Activated CD4-positive, alpha-beta T cell treated with anti-CD3 and anti-CD28 coated beads, Interleukin-2, amount 50 U/mL, for 4 hours (primary cell): ENCODE measurements at regions not wholly inside any gene's neighbourhood (a gene's known extent, or its start where the extent isn't known, plus 50 kb on each side); places are given as distances from the start of the nearest gene placed in this dataset.

Experiments used
- DNase-seq, 2 experiments: peaks; one replicate each; pipeline ENCODE4 v3.0.0-alpha.2; 2020

DNA sequence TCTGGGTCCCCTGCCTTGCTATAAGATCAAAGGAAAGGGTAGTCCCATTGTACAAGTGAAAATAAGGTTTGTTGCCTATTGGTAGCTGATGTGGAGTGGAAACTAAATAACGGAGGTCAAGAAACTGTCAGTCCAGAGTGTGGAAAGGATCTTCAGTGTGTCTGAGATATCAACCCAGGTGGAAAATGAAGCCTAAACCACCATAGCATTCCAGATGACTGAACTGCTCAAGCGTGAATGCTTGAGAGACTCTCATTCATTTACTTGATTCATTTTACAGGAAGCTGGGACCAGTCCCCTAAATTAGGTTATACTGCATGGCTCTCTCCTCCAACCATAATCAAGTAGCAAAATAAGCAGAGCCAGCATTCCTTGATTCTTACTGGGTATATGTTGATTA is 116.0 kb upstream of the SLC28A3 start:
- DNase-seq: no peak

DNA sequence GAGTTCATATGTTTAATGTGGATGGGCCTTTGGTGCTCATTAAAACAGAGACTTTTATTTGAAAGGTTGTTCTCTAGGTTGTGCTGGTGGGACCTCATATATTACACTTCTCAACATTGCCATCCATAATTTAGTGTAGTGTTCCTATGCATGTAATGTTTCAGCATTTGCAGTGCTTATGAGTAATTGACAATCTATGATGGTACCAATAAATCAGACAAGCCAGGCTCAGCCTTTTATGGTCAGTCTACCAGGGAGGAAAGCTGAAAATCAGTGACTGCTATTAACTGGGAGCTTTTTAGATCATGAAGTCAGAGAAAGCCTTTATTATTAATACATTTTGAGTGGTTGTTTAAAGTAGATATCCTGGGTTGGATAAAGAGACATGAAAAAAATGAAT is 120.1 kb upstream of the SLC28A3 start:
- no peak for DNase-seq

DNA sequence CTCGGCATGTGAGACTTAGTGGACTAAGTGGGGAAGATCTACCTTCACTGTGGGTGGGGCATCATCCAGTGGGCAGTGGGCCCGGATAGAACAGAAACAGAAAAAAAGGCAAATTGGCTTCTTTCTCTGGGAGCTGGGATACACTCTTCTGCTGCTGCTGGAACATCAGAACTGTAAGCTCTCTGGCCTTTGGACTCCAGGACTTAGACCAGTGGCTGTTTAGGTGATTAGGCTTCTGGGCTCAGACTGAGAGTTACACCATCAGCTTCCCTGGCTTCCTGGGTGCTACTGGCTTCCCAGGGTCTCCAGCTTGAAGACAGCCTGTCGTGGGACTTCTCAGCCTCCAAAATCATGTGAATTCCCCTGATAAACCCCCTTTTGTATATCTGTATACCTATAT is 122.7 kb upstream of the SLC28A3 start:
- DNase-seq: no peak

DNA sequence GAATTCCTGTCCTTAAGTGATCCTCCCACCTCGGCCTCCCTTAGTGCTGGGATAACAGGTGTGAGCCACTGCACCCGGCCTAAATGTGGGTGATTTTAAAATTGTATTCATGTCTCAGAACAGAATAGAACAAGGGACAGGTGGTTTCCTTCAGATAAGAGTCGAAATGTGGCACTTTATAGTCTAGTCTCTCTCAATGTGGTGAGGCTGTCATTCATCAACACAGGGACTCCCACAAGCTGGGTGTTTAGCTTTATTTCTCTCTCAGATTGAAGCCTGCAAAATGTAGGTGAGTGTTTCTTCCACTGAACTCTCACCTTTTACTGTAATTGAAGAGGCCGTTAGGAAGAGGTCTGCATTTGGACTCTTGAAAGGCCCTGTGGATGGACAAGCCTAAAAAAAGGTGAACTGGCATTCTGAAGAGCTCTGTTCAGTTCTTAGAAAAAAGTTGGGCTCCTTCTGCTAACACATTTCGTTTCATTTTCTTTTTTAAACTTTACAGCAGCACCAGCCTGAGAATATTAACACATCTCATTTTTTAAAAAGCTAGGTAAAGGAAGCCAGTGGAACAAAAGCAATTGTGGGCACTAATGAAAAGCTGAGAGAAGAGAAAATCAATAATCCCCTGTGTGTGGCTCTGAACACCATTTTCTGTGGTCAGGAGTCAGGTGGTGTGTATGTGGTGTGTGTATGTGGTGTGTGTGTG is 126.2 kb upstream of the SLC28A3 start:
- no peak for DNase-seq

DNA sequence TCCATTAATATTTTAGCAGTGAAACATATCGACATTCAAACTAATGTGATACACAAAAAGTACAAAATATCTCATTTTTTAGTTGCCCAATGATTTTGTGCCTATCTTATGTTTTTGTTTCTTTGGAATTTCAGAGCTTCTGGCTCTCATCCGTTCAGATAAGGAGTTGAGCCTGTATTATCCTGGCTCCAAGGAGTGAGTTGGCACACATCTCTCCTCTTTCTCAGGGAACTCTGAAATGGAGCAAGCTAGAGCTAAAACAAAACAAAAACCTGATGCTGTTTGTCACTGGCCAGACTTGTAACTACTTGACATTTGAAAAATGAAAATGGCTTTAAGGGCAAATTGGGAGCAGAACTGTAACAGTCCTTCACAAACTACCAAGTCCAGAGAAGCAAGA is 131.3 kb upstream of the SLC28A3 start:
- no peak for DNase-seq

DNA sequence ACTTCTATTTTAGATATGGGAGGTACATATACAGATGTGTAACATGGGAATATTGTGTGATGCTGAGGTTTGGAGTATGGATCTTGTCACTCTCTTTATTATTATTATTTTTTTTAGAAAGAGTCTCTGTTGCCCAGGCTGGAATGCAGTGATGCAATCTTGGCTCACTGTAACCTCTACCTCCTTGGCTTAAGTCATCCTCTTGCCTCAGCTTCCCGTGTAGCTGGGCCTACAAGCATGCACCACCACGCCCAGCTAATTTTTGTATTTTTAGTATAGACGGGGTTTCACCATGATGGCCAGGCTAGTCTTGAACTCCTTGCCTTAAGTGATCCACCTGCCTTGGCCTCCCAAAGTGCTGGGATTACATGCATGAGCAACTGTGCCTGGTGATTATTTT is 138.4 kb upstream of the SLC28A3 start:
- no peak for DNase-seq

DNA sequence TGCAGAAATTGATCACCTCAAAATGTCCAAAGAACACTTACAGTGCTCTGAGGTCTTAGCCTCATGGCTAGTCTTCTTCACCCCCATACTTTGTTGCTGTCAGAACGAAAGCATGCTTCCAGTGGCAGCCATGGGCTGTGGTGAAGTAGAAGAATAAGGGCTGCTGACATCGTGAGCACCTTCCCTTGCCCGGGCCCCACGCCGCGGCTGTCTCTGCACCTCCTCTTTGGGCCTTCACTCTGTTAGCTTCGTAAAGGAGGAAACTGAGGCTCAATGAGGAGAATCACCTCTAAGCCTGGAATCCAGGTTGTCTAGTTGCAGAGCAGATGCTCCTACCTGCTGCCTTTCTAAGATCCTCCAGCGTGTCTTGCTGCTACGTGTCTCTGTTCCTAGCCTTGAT is 139.5 kb upstream of the SLC28A3 start:
- DNase-seq: no peak

DNA sequence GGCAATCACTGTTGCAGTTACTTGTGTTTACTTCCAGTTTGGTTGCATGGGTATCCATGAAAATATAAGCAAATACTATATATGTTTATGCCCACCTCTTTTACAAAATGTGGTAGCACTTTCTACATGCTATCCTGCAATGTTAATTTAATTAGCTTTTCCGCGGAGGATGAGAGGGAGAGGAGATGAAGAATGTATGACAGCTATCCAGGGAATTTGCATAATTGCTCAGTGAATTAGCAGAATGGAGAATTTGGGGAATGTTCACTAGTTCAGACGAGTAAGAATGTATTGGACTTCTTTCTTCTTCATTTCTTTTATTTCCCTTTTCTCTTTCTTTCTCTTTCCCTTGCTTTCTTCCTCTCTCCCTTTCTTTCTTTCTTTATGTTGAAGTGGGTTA is 140.7 kb upstream of the SLC28A3 start:
- DNase-seq: no peak

DNA sequence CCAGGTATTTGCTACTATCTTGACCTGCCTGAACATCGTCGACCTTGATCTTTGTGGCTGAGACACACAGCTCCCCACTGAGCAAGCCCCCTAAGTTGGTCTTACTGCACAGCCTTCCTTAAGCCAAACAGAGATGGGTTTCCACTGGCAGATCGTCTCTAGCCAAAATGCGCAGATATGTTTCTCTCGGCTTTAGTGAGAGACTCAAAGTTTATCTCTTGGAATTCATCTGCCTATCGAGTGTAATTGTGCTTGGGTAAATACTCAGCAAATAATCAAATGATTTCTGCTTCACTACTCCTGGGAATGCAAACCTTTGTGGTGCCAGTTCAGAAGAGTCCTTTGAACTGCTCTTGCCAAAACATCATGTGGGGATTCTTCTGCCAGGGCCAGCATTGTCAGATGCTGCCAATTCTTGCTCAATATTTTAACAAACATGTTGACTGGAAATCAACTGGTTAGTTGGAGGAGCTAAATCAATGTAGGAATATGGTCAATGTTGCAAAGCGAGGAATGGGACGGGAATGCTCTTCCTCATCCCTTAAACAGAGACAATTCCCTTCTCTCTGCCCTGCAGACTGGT is 141.2 kb upstream of the SLC28A3 start:
- DNase-seq: no peak

DNA sequence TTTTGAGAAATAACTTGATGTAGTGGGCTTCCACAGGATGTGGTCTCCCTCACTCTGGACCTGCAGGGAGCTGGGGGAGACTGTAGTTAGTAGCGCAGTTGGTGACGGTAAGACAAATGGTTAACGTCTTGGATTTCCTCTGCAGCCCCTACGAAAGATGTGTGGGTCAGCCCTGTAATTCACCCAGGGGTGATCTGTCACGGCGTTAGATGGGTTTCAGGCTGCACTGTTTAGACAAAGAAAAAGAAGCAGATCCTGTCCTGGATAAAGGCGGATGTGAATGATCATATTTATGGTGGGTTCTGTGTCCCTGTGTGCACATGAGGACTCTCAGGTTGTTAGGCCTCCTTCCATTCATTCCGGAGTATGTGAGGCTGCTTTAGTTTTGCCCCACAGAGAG is 142.0 kb upstream of the SLC28A3 start:
- no peak for DNase-seq

DNA sequence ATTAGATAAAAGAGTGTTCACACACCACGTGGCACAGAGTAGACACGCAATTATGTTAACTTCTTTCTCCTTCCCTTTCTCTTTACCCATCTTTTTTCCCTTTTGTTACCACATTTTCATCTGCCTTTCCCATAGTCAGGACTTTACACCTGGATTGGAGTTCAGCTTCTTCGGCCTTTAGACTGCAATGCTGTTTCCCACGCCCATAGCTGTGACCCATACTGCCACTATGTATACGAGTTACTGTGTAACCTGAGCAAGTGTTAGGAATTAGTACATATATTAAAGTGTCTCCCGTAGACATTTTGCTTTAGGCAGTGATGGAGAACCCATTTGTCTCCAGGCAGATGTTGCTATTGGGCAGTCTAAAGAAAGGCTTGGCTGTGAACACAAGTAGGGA is 143.6 kb upstream of the SLC28A3 start:
- no peak for DNase-seq

DNA sequence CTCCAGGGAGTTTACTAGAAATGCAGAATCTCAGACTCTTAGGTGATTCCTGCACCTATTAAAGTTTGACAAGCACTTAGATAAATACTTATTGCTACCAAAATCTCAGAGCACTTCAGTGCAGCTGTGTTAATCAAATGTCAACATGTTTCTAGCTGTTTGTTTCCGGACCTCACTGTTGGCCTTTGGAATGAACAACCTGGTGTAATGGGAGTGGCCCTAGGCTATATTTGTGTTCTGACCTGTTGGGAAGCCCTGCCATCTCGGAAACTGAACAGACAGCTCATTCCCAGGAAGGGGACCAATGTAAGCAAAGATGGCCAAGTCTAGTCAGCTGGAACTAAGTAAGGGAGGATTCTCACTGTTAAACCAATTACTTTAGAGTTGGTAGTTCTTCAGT is 145.0 kb upstream of the SLC28A3 start:
- no peak for DNase-seq

DNA sequence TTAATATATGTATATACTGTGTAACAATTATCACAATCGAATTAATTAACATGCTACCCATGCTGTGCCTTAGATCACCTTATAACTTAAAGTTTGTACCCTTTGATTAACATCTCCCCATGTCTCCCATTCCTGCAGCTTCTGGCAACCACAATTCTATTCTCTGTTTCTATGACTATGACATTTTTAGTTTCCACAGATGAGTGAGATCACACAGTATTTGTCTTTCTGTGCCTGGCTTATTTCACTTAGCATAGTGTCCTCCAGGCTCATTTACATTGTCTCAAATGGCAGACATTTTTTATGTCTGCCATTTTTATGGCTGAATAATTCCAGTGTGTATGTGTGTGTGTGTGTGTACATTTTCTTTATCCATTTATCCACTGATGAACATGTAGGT is 146.1 kb upstream of the SLC28A3 start:
- no peak for DNase-seq

DNA sequence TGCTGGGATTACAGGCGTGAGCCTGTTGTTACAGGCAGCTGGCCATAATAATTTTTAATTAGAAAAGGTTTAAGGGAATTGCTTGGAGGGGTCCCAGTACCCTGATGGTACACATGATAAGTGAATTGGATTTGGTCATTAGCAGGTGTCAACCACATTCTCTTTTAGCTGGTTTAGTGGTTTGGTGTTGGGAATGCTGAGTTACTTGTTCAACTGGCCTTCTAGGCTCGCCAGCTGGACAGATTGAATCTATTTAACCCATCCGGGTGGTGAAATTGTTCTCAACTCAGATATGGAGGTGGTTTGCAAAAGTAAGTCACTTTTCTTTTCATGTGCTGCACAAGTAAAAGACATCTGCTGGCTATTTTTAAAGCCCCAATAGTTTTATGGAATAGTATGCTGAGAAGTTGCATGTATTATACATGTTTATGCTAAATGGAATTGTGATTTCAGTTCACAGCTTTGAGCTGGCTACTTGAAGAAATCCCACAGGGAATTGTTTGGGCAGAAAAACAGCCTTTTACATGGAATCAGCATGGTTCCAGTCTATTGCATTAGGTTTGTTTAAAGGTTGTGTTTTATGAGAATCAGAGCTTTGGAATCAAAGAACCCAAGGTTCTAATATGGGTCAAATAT is 149.8 kb upstream of the SLC28A3 start:
- no peak for DNase-seq

DNA sequence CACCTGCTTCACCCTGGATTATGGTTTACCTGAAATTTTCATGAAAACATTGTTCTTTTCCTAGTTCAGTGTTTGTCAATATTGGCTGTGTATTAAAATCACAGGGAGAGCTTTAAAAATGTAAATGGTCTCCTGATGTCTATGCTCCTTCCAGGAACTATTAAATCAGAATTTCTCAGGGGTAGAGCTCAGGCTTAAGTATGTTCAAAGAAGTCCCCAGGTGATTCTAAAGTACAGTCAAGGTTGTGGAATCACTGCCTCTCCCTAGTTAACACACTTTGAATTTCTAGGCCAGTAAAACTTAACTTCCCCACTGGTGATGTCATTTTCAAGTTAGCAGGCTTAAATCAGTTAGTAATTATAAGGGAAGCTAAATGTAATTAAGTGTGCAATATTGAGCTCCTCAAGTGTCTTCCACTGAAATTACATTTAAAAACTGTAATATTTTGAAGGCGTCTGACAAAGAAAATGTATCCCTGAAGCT is 150.3 kb upstream of the SLC28A3 start:
- DNase-seq: no peak

DNA sequence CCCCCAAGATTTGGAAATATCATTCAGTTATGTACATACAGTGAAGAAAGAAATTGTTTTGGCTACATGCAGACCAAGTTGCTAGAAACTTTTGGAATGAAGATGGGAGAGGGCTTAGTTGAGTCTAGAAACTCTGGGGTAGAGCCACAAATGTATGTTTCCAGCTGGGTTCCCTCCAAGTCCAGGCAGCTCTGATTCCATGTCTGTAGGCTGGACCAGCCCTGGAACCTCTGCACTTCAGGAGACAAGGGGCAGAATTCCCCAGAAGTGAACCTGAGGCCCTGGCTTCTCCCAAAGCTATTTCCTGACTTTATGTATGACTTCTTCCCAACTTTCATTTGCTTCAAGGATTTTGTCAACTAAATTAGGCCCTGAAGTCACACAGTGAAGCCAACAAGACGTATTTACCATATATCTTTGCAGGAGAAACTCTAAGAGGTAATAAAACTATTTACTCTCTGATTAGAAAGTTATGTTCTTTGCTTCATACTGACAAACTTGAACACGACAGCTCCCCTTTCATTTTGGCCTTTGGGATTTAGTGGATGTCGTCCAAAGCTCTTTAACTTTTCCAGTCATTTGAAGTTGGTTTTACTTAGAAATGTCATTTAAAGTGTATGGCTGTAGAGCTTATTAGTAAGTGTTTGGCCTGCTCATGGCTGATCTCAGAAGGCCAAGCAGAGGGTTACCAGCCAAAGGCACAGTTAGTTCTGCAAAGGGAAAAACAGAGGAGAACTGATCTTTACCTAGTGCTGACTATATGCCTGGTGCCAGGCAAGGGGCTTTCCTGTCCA is 152.0 kb upstream of the SLC28A3 start:
- no peak for DNase-seq

DNA sequence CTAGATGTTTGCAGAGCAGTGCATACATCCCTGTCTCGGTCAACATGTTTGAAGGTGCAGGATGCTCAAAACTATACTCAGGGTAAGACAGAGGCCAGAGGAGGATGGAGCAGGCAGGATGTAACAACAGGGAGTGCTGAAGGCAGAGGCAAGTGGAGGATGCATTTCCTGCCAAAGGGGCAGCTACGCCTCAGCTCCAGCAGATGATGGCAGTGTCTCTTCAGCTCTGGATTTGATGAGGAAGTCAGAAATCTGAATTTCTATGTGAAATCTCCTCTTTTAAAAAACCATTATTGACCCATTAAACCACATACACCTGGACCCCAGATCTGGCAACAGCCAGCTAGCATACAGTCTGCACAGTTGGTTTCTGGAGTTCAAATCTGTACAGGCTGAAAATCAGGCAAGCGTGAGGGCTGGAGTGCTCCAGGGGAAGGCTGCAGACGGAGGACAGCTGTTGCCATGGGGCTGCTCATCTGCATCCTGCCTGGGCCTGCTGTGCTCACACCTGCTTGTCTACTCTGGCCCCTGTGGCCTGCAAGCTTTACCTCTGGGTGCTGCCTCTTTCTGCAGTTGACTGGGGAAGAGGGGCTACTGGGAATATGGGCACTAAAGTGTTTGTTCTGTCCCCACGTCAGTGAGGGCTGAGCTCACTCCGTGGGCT is 152.9 kb upstream of the SLC28A3 start:
- DNase-seq: no peak

DNA sequence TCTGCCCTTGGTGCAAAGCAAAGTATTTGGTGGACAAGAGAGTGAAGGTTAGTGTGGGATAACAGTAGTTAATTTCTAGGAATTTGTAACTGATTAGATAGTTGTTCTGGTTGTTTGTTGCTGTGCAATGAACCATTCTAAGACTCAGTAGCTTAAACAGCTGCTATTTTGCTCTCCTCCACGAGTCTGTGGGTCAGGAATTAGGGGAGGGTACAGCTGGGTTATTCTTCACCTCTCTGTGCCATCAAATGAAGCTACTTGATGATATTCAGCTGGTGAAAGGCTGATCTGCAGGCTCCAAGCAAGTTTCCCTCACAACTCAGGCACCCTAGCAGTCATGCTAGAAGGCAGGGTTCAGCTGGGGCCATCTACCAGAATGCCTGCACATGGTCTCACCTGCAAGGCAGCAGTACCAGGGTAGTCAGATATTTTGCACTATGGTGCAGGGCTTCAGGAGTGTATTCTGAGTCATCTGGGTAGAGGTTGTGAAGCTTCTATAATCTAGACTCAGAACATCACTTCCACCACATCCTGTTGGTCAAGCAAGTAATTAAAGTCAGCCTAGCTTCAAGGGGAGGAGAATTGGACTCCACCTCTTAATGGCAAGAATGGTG is 159.5 kb upstream of the SLC28A3 start:
- no peak for DNase-seq

DNA sequence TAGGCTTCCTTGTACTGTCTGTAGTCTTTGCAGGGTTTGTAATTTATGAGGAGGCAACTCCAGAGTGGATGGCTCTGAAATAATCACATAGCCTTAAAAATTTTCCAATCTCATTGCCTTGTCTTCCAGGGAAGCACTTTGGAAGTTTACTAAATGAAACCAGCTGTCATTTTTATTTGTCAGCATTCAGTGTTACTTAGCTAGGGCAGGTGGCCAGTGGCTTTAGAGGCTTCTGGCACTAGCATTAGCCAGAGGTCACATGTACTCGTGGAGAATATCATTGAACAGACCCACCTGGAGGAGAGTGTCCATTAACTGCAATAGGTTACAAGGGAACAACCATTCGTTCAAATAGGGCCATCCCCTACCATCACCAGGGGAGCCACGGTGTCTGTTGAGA is 160.3 kb upstream of the SLC28A3 start:
- DNase-seq: no peak

DNA sequence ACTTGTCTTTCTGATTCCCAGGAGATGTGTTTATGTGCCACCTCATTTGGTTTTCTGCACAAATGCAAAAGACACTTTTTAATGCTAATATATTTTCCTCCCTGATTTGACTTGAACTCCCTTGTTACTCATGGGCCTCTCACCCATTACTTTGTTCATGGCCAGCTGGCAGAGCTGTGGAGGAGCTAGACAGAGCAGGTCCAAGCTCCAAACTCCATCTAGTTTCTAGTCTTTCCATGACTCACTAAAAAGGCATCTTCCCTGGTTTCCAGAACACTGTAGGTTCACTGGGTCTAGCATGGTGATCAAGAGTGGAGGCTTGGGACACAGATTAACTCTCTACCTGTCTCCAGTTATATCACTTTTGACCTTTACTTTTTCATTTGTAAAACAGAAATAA is 161.0 kb upstream of the SLC28A3 start:
- DNase-seq: no peak

DNA sequence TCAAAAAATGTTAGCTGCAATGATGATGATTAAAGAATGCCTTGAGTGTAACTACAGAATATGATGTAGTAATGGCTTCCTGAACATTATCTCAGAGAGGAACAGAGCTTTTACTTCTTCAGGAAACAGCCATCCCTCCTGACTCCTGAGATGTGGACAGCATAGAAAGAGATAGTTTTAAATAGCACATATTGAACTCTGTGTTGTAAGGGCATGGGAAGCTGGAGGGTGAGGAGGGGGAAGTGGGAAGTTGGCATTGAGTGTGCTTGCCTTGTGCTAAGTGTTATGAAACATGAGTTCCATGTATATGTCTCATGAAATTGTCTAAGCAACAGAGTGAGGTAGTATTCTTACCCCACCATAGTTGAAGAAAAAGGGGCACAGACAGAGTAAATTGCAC is 161.5 kb upstream of the SLC28A3 start:
- no peak for DNase-seq

DNA sequence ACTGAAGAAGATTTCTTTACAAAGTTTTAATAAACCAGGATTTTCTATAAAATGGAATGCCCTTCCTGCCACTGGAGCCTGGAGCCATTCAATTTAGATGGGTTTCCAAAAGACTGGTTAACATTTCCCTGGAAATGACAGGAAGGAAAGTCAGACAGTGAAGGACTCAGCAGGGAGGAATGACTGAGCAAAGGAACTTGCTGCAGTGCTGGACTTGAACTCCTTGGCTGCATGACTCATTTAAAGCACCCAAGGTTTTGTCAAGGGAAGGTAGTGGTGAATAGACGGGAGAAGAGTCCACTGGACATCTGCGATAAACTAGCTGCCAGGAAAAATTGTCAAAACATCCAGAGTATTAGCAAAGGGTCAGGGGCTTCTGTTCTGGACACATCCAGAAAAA is 163.8 kb upstream of the SLC28A3 start:
- no peak for DNase-seq

DNA sequence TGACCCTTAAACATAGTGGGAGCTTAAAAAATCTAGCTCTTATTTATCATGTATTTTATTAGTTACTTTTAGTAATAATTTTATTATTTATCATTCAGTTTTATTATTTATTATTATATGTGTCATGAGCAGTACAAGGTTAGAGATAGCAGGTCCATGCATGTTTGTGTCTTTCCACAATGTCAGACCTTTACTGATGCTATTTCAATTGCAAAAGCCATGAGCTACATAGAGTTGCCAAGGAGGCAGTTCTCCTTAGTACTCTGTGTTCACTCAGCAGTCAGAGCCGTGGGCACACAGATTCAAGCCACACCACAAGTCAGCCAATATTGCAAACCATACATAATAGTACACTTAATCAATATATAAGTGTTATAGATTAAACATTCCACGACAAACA is 157.9 kb upstream of the NTRK2 start:
- DNase-seq: no peak
